GM23338 (cell line): ENCODE measurements at regions not wholly inside any gene's neighbourhood (a gene's known extent, or its start where the extent isn't known, plus 50 kb on each side); places are given as distances from the start of the nearest gene placed in this dataset.

Experiments
- ATAC-seq: fragments of 200-7000 bp; cut with Tn5 transposase; 3 replicates; pipeline ENCODE4 v1.9.1; 2020
- DNase-seq: peaks from one replicate; pipeline ENCODE4 v3.0.0-alpha.2; 2015; ENCODE audit warnings: low spot score
- H2AFZ ChIP-seq: fragments of 200-600 bp; sonication (generic); 2 replicates; pipeline ENCODE4 v1.8.0; 2016; ENCODE audit warnings: antibody characterized with exemption, mild to moderate bottlenecking, moderate library complexity
- H3F3A ChIP-seq: fragments of 200-600 bp; sonication (generic); replicated peaks from 2 replicates; pipeline ENCODE4 v1.8.0; 2017; ENCODE audit warnings: antibody characterized with exemption, mixed run types, low read depth
- H3K27ac ChIP-seq: fragments of 200-600 bp; sonication (generic); 2 replicates; pipeline ENCODE4 v1.6.1; 2016; ENCODE audit warnings: low read depth
- H3K27me3 ChIP-seq: fragments of 200-600 bp; sonication (generic); 2 replicates; pipeline ENCODE4 v1.8.0; 2016; ENCODE audit warnings: mild to moderate bottlenecking, mixed run types, moderate library complexity; ENCODE audit not compliant: insufficient read depth
- H3K36me3 ChIP-seq: fragments of 200-600 bp; sonication (generic); 2 replicates; pipeline ENCODE4 v1.8.0; 2016; ENCODE audit warnings: mild to moderate bottlenecking; ENCODE audit not compliant: insufficient read depth
- H3K4me1 ChIP-seq: fragments of 200-600 bp; sonication (generic); 2 replicates; pipeline ENCODE4 v1.8.0; 2016; ENCODE audit warnings: mild to moderate bottlenecking, moderate library complexity; ENCODE audit not compliant: insufficient read depth
- H3K4me2 ChIP-seq: fragments of 200-600 bp; sonication (generic); 2 replicates; pipeline ENCODE4 v1.7.1; 2017; ENCODE audit warnings: mixed run types
- H3K4me3 ChIP-seq: fragments of 200-600 bp; sonication (generic); 2 replicates; pipeline ENCODE4 v1.6.1; 2016; ENCODE audit warnings: mixed run types
- H3K79me2 ChIP-seq: fragments of 200-600 bp; sonication (generic); replicated peaks from 2 replicates; pipeline ENCODE4 v1.8.0; 2017; ENCODE audit warnings: mild to moderate bottlenecking; ENCODE audit not compliant: insufficient read depth
- H3K9me2 ChIP-seq: fragments of 200-600 bp; sonication (generic); 2 replicates; pipeline ENCODE4 v1.8.0; 2017; ENCODE audit not compliant: insufficient read depth
- H4K20me1 ChIP-seq: fragments of 200-600 bp; sonication (generic); replicated peaks from 2 replicates; pipeline ENCODE4 v1.8.0; 2017; ENCODE audit warnings: mild to moderate bottlenecking; ENCODE audit not compliant: insufficient read depth
- H3K27ac Mint-ChIP-seq: 2 replicates; pipeline ENCODE4 v1.8.0; 2020; ENCODE audit warnings: inconsistent platforms, mild to moderate bottlenecking, moderate library complexity, mixed read lengths
- H3K27me3 Mint-ChIP-seq: 3 replicates; pipeline ENCODE4 v1.8.0; 2022; ENCODE audit warnings: low read depth, mild to moderate bottlenecking, moderate library complexity, mixed read lengths, inconsistent platforms; ENCODE audit not compliant: insufficient read depth, poor library complexity
- H3K36me3 Mint-ChIP-seq: 3 replicates; pipeline ENCODE4 v1.8.0; 2021; ENCODE audit warnings: low read depth, mild to moderate bottlenecking, inconsistent platforms, moderate library complexity, mixed read lengths
- H3K4me1 Mint-ChIP-seq: 3 replicates; pipeline ENCODE4 v1.8.0; 2020; ENCODE audit warnings: mild to moderate bottlenecking, inconsistent platforms, mixed read lengths
- H3K4me3 Mint-ChIP-seq: 3 replicates; pipeline ENCODE4 v1.8.0; 2021; ENCODE audit warnings: moderate library complexity, mild to moderate bottlenecking, inconsistent platforms, mixed read lengths
- H3K9me3 Mint-ChIP-seq: 3 replicates; pipeline ENCODE4 v1.8.0; 2020; ENCODE audit warnings: moderate library complexity, mild to moderate bottlenecking, inconsistent platforms, mixed read lengths
- EZH2 ChIP-seq: fragments of 200-600 bp; sonication (generic); IDR thresholded peaks from one replicate; pipeline ENCODE4 v1.8.0; 2017; ENCODE audit warnings: antibody characterized with exemption, mild to moderate bottlenecking, low read depth; ENCODE audit not compliant: unreplicated experiment
- JUNB ChIP-seq: IDR thresholded peaks from one replicate; pipeline ENCODE4 v1.6.1; 2016; ENCODE audit warnings: antibody characterized with exemption; ENCODE audit not compliant: unreplicated experiment
- NANOG ChIP-seq: IDR thresholded peaks from 2 replicates; pipeline ENCODE4 v1.6.1; 2016; ENCODE audit warnings: antibody characterized with exemption, borderline replicate concordance
- POLR2AphosphoS5 ChIP-seq: IDR thresholded peaks from 2 replicates; pipeline ENCODE4 v1.6.1; 2016; ENCODE audit warnings: antibody characterized with exemption, low read depth
- STAT1 ChIP-seq: IDR thresholded peaks from one replicate; pipeline ENCODE4 v1.6.1; 2016; ENCODE audit warnings: antibody characterized with exemption; ENCODE audit not compliant: unreplicated experiment
- ZNF331 ChIP-seq: fragments of 250-450 bp; sonication (Bioruptor Pico); IDR thresholded peaks from 2 replicates; pipeline ENCODE4 v1.5.0; 2020; ENCODE audit warnings: low read depth, mild to moderate bottlenecking, moderate library complexity
- TF ChIP-seq, protein P1 (sequence below): fragments of 250-450 bp; sonication (Bioruptor Pico); IDR thresholded peaks from 2 replicates; pipeline ENCODE4 v1.5.0; 2020; ENCODE audit warnings: mild to moderate bottlenecking, moderate library complexity
- TF ChIP-seq, protein P2 (sequence below): IDR thresholded peaks from 2 replicates; pipeline ENCODE4 v1.6.1; 2016; ENCODE audit warnings: antibody characterized with exemption
- TF ChIP-seq, protein P3 (sequence below), 2 experiments: fragments of 200-600 bp in 1 of 2; sonication (generic) in 1 of 2; conservative IDR thresholded peaks; 2 replicates each; pipeline versions ENCODE4 v1.5.1 to v1.6.1; 2016 to 2017; ENCODE audit warnings: antibody characterized with exemption in 2 of 2, low read depth in 2 of 2, mild to moderate bottlenecking in 2 of 2, moderate library complexity in 1 of 2

DNA sequence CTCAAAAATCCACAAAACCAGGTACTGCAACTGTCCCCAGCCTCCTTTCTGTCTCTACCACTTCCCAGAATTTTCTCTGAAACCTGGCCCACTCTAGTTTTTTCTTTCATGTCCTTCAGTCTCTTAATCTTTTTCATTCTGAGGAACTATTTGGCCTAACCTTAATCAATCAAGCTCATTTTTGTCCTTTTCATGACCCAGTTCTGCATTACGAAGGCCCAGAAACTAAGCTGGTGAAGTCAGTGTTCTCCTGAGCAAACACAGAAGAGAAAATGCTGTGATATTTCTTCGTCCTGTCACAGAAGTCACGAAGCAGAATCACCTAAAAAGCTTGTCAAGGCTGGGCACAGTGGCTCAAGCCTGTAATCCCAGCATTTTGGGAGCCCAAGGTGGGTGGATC lies 131.7 kb upstream of the EDNRA start:
- Histone ChIP-seq H3K79me2 (no peaks in the 10 kb centered on the region), H2AFZ (no peak overlapping the region), H3K27me3 (no peaks in the 10 kb centered on the region), H3K27ac (no peak overlapping the region), H3K4me1 (no peaks in the 10 kb centered on the region), H4K20me1 (no peaks in the 10 kb centered on the region), H3K4me3 (no peak overlapping the region), H3K4me2 (no peak overlapping the region), H3F3A (no peaks in the 10 kb centered on the region), H3K36me3 (no peaks in the 10 kb centered on the region), H3K9me2 (no peaks in the 10 kb centered on the region)
- H3K27me3 Mint-ChIP-seq, result no peaks in the 10 kb centered on the region
- no peak for TF ChIP-seq ZNF331
- TF ChIP-seq, protein P1, sequence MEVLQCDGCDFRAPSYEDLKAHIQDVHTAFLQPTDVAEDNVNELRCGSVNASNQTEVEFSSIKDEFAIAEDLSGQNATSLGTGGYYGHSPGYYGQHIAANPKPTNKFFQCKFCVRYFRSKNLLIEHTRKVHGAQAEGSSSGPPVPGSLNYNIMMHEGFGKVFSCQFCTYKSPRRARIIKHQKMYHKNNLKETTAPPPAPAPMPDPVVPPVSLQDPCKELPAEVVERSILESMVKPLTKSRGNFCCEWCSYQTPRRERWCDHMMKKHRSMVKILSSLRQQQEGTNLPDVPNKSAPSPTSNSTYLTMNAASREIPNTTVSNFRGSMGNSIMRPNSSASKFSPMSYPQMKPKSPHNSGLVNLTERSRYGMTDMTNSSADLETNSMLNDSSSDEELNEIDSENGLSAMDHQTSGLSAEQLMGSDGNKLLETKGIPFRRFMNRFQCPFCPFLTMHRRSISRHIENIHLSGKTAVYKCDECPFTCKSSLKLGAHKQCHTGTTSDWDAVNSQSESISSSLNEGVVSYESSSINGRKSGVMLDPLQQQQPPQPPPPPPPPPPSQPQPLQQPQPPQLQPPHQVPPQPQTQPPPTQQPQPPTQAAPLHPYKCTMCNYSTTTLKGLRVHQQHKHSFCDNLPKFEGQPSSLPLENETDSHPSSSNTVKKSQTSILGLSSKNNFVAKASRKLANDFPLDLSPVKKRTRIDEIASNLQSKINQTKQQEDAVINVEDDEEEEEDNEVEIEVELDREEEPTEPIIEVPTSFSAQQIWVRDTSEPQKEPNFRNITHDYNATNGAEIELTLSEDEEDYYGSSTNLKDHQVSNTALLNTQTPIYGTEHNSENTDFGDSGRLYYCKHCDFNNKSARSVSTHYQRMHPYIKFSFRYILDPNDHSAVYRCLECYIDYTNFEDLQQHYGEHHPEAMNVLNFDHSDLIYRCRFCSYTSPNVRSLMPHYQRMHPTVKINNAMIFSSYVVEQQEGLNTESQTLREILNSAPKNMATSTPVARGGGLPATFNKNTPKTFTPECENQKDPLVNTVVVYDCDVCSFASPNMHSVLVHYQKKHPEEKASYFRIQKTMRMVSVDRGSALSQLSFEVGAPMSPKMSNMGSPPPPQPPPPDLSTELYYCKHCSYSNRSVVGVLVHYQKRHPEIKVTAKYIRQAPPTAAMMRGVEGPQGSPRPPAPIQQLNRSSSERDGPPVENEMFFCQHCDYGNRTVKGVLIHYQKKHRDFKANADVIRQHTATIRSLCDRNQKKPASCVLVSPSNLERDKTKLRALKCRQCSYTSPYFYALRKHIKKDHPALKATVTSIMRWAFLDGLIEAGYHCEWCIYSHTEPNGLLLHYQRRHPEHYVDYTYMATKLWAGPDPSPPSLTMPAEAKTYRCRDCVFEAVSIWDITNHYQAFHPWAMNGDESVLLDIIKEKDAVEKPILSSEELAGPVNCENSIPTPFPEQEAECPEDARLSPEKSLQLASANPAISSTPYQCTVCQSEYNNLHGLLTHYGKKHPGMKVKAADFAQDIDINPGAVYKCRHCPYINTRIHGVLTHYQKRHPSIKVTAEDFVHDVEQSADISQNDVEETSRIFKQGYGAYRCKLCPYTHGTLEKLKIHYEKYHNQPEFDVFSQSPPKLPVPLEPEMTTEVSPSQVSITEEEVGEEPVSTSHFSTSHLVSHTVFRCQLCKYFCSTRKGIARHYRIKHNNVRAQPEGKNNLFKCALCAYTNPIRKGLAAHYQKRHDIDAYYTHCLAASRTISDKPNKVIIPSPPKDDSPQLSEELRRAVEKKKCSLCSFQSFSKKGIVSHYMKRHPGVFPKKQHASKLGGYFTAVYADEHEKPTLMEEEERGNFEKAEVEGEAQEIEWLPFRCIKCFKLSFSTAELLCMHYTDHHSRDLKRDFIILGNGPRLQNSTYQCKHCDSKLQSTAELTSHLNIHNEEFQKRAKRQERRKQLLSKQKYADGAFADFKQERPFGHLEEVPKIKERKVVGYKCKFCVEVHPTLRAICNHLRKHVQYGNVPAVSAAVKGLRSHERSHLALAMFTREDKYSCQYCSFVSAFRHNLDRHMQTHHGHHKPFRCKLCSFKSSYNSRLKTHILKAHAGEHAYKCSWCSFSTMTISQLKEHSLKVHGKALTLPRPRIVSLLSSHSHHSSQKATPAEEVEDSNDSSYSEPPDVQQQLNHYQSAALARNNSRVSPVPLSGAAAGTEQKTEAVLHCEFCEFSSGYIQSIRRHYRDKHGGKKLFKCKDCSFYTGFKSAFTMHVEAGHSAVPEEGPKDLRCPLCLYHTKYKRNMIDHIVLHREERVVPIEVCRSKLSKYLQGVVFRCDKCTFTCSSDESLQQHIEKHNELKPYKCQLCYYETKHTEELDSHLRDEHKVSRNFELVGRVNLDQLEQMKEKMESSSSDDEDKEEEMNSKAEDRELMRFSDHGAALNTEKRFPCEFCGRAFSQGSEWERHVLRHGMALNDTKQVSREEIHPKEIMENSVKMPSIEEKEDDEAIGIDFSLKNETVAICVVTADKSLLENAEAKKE (CRISPR knock-in tag), result no peak
- TF ChIP-seq POLR2AphosphoS5, result no peak
- TF ChIP-seq STAT1, result no peak
- TF ChIP-seq EZH2, result no peak
- no peak for TF ChIP-seq JUNB
- DNase-seq, result no peak
- no peaks in the 10 kb centered on the region for H3K36me3 Mint-ChIP-seq
- no peak for ATAC-seq
- H3K27ac Mint-ChIP-seq, result no peak overlapping the region
- H3K4me3 Mint-ChIP-seq, result no peak overlapping the region
- no peaks in the 10 kb centered on the region for H3K9me3 Mint-ChIP-seq
- no peaks in the 10 kb centered on the region for H3K4me1 Mint-ChIP-seq

DNA sequence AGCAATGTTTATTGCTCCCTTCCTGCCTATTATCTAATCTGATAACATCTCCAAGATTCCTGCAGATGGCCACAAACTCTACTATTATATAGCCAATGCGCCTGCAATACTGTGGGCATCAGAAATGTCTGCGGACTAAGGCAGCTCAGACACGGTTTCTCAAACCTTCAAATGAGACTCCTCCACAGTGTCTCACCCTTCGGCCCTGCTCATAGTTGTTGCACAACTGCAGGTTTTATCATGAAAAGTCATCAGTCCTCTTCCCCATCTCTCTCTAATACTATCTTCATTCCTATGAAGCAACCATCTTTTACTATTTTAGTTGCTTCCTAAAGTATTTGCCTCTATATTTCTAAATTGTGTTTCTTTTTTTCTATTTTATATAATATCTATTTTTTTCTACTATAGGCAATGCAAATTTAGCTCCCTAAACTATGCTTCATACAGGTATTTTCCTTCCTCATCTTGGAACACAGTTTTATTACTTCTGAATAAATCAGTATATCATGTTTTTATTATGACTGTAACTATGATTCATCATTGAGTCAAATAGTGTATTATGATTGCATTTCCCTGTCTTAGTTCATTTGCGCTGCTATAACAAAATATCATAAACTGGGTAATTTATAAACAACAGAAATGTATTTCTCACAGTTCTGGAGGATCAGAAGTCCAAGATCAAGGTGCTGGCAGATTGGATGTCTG lies 129.7 kb upstream of the EDNRA start:
- Mint-ChIP-seq H3K27me3 (no peaks in the 10 kb centered on the region), H3K9me3 (no peaks in the 10 kb centered on the region), H3K4me3 (no peak overlapping the region), H3K27ac (no peak overlapping the region), H3K4me1 (no peaks in the 10 kb centered on the region), H3K36me3 (no peaks in the 10 kb centered on the region)
- Histone ChIP-seq H3K4me1 (no peaks in the 10 kb centered on the region), H3K27ac (no peak overlapping the region), H3K4me3 (no peak overlapping the region), H3K36me3 (no peaks in the 10 kb centered on the region), H4K20me1 (no peaks in the 10 kb centered on the region), H3K9me2 (no peaks in the 10 kb centered on the region), H3K27me3 (no peaks in the 10 kb centered on the region), H2AFZ (no peak overlapping the region), H3F3A (no peaks in the 10 kb centered on the region), H3K79me2 (no peaks in the 10 kb centered on the region), H3K4me2 (no peak overlapping the region)
- ATAC-seq (no peak), DNase-seq (no peak)
- TF ChIP-seq, protein P2, sequence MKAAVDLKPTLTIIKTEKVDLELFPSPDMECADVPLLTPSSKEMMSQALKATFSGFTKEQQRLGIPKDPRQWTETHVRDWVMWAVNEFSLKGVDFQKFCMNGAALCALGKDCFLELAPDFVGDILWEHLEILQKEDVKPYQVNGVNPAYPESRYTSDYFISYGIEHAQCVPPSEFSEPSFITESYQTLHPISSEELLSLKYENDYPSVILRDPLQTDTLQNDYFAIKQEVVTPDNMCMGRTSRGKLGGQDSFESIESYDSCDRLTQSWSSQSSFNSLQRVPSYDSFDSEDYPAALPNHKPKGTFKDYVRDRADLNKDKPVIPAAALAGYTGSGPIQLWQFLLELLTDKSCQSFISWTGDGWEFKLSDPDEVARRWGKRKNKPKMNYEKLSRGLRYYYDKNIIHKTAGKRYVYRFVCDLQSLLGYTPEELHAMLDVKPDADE, result no peak
- TF ChIP-seq, protein P3, sequence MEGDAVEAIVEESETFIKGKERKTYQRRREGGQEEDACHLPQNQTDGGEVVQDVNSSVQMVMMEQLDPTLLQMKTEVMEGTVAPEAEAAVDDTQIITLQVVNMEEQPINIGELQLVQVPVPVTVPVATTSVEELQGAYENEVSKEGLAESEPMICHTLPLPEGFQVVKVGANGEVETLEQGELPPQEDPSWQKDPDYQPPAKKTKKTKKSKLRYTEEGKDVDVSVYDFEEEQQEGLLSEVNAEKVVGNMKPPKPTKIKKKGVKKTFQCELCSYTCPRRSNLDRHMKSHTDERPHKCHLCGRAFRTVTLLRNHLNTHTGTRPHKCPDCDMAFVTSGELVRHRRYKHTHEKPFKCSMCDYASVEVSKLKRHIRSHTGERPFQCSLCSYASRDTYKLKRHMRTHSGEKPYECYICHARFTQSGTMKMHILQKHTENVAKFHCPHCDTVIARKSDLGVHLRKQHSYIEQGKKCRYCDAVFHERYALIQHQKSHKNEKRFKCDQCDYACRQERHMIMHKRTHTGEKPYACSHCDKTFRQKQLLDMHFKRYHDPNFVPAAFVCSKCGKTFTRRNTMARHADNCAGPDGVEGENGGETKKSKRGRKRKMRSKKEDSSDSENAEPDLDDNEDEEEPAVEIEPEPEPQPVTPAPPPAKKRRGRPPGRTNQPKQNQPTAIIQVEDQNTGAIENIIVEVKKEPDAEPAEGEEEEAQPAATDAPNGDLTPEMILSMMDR (conservative IDR thresholded peaks at IDR 0.05; ENCODE audit: low read depth in 2 of 2), result no peak
- TF ChIP-seq STAT1 (no peak), NANOG (no peak), JUNB (no peak)
